RWPE1 (cell line): ENCODE measurements at regions not wholly inside any gene's neighbourhood (a gene's known extent, or its start where the extent isn't known, plus 50 kb on each side); places are given as distances from the start of the nearest gene placed in this dataset.
"Not testable (repeated sequence)": the region's sequence is repeated elsewhere in the genome, so short reads cannot be mapped to it uniquely, and the experiment has no call there.

Source experiments
- CTCF ChIA-PET: fragments of 350-600 bp; sonication (Branson Sonifier 250); formaldehyde crosslinking; extraction: SDS; loops from one replicate; lab custom pipeline; 2021; lab: Yijun Ruan, JAX
- POLR2A ChIA-PET: fragments of 400-600 bp; formaldehyde crosslinking; extraction: SDS; loops from one replicate; lab custom pipeline; 2020; ENCODE audit warnings: antibody characterized with exemption; ENCODE audit not compliant: low non-redundant PET; lab: Yijun Ruan, JAX
- DNase-seq: peaks from one replicate; pipeline ENCODE4 v3.0.0; 2012; ENCODE audit warnings: low spot score
- H3K27ac ChIP-seq: fragments of 450-650 bp; 2 replicates; pipeline ENCODE4 v1.5.1; 2017
- CTCF ChIP-seq: fragments of 450-650 bp; conservative IDR thresholded peaks from 2 replicates; pipeline ENCODE4 v1.5.1; 2017; ENCODE audit warnings: low read depth, mild to moderate bottlenecking

GRCh38 chr1:229013981-229014380 lies 256.9 kb upstream of the RAB4A start:
- ChIA-PET CTCF (no interaction called here), POLR2A (no interaction called here)
- DNase-seq, result no peak
- no peak for TF ChIP-seq CTCF
- H3K27ac ChIP-seq, result no peak overlapping the region

DNA sequence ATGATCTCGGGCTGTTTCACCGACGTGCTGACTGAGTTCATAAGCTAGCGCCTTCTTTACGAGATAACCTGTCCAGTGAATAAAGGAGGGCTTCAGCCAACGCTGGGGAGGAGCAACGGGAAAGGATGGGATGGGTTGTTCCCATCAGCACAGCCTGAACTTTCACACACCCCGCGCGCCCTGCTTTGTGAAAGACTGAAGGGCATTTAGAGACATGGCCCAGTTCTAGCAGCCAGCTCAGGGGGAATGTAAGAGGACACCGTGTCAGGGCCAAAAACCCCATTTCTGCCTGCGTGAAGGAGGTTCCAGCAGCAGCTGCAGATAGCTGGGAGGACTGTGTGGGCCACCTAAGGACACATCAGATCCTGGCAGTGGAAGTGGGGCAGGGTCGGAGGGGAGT lies 255.1 kb upstream of the RAB4A start:
- H3K27ac ChIP-seq, result no peak overlapping the region
- CTCF ChIA-PET, result no interaction called here
- no peak for TF ChIP-seq CTCF
- DNase-seq, result no peak
- POLR2A ChIA-PET, result no interaction called here

- POLR2A ChIA-PET, result no interaction called here
- CTCF ChIA-PET, result interaction anchor here (0.8 kb wide), 1 partner anchor 282 kb away, joined by 4 read pairs; no protein-coding TSS in a partner anchor
- no peak for DNase-seq
- no peak overlapping the region for H3K27ac ChIP-seq
- TF ChIP-seq CTCF, result no peak
Measured at GRCh38 chr1:229017091-229017490, 253.8 kb upstream of the RAB4A start.

- TF ChIP-seq CTCF, result no peak
- H3K27ac ChIP-seq, result no peak overlapping the region
- ChIA-PET CTCF (interaction anchor here (0.5 kb wide), 1 partner anchor 1760 kb away, joined by 3 read pairs; no protein-coding TSS in a partner anchor), POLR2A (interaction anchor here (0.6 kb wide), 1 partner anchor 9 kb away, joined by 3 read pairs; no protein-coding TSS in a partner anchor)
- no peak for DNase-seq
Measured at GRCh38 chr1:229018674-229019295, 252.1 kb upstream of the RAB4A start.

DNA sequence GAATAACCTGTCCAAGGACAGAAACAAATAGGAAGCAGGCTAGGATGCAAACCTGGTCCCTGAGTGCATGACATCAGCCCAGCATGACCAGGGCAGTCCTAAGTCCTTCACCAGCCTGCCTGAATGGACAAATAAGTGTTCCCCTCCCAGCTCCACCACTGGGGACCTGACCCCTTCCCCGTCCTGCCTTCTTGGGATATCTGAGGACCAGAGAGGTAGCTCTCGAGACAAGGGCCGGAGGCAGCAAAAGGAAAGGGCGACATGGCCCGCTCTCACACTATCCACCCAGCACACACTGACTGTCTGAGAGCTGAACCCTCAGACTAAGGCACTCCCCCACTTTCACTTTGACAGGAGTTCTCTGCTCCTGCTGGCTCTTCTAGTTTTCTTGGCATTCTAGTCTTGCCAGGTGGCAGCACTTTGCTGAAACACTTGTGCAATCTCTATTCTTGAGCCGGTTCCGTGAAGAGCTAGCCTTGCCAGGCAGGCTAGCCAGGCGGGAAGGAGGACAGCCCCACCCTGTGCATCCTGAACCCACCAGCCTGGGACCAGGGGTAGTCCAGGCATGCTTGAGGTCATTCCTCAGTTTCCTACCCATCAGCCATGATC lies 251.1 kb upstream of the RAB4A start:
- ChIA-PET CTCF (interaction anchor here (0.5 to 1.2 kb wide), 2 partner anchors 9 to 1761 kb away, joined by 3 read pairs; no protein-coding TSS in a partner anchor), POLR2A (no interaction called here)
- DNase-seq, result no peak
- no peak overlapping the region for H3K27ac ChIP-seq
- TF ChIP-seq CTCF, result no peak

DNA sequence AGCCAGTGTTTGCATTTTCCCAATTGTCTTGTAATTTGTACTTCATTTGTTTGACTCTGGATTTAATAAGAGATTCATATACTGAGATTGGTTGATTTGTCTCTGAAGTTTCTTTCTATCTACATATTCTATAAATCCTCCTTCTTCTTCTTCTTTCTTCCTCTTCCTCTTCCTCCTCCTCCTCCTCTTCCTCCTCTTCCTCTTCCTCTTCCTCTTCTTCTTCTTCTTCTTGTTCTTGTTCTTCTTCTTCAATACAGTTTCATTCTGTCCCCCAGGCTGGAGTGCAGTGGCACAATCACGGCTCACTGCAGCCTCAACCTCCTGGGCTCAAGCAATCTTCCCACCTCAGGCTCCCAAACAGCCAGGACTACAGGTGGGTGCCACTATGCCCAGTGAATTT lies 249.9 kb upstream of the RAB4A start:
- POLR2A ChIA-PET, CTCF ChIA-PET, DNase-seq, H3K27ac ChIP-seq: not testable (repeated sequence)
